ENCODE measurements at regions not wholly inside any gene's neighbourhood (a gene's known extent, or its start where the extent isn't known, plus 50 kb on each side); places are given as distances from the start of the nearest gene placed in this dataset.

DNA sequence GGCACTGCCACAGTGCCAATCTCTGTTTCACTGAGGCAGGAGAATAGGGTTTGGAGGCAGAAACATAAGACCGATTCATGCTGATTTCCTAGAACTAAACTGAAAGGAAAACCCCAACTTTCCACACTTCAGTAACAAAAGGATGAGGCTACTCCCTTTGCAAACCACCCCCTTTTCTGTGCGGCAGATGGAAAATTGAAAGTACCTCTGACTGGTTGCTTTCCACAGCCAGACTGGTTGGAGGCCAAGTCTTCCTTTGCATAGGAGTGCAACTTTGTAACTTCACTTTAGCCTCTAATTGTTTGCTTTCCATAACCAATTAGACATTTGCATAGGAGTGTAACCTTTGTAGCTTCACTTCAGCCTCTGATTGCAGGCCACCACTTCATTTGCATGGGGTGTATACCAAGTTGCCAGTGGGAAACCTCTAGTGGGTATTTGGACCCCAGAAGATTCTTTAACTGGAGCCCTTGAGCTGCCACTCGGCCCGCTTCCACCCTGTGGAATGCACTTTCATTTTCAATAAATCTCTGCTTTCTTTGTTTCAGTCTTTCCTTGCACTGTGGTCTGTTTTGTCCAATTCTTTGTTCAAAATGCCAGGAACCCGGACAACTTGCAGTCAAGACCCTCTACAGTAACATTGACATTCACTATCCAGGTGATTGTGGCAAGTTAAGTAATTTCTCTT, 252.0 kb downstream of the UTP18 start:
- TF ChIP-seq, protein P1, sequence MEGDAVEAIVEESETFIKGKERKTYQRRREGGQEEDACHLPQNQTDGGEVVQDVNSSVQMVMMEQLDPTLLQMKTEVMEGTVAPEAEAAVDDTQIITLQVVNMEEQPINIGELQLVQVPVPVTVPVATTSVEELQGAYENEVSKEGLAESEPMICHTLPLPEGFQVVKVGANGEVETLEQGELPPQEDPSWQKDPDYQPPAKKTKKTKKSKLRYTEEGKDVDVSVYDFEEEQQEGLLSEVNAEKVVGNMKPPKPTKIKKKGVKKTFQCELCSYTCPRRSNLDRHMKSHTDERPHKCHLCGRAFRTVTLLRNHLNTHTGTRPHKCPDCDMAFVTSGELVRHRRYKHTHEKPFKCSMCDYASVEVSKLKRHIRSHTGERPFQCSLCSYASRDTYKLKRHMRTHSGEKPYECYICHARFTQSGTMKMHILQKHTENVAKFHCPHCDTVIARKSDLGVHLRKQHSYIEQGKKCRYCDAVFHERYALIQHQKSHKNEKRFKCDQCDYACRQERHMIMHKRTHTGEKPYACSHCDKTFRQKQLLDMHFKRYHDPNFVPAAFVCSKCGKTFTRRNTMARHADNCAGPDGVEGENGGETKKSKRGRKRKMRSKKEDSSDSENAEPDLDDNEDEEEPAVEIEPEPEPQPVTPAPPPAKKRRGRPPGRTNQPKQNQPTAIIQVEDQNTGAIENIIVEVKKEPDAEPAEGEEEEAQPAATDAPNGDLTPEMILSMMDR (IDR thresholded peaks at IDR 0.05; ENCODE audit: low read depth, low read length): no peak
- no peak for TF ChIP-seq EZH2phosphoT487 (IDR thresholded peaks at IDR 0.05; ENCODE audit: low read depth)
